Lung (tissue), 11 donors: ENCODE measurements at regions not wholly inside any gene's neighbourhood (a gene's known extent, or its start where the extent isn't known, plus 50 kb on each side); places are given as distances from the start of the nearest gene placed in this dataset.

ENCODE experiments used
- ATAC-seq: fragments of 200-7000 bp; cut with Tn5 transposase; one replicate; pipeline ENCODE4 v1.9.1; 2020; ENCODE audit warnings: moderate number of reproducible peaks; ENCODE audit not compliant: insufficient read depth, low FRiP score
- DNase-seq, 3 donors: peaks; one replicate each; pipeline ENCODE4 v3.0.0-alpha.2; 2013 to 2017
- H3K27ac ChIP-seq, 2 donors: one replicate each; pipeline ENCODE4 v1.5.1; 2013; ENCODE audit warnings: mild to moderate bottlenecking in 2 of 2, moderate library complexity in 2 of 2, control low read depth in 1 of 2, inconsistent platforms in 1 of 2, low read depth in 1 of 2, low read length in 1 of 2
- H3K27me3 ChIP-seq, 3 donors: one replicate each; pipeline ENCODE4 v1.5.1; 2013; ENCODE audit warnings: low read length in 2 of 3; ENCODE audit not compliant: control insufficient read depth in 3 of 3, insufficient read depth in 3 of 3
- H3K36me3 ChIP-seq, 4 donors: one replicate each; pipeline ENCODE4 v1.5.1; 2013; ENCODE audit warnings: low read length in 4 of 4, mild to moderate bottlenecking in 1 of 4, moderate library complexity in 1 of 4; ENCODE audit not compliant: control insufficient read depth in 4 of 4, insufficient read depth in 4 of 4
- H3K4me1 ChIP-seq, 5 donors: one replicate each; pipeline ENCODE4 v1.5.1; 2013; ENCODE audit warnings: low read length in 5 of 5, mild to moderate bottlenecking in 2 of 5, moderate library complexity in 1 of 5; ENCODE audit not compliant: control insufficient read depth in 5 of 5, insufficient read depth in 5 of 5
- H3K4me3 ChIP-seq: one replicate; pipeline ENCODE4 v1.5.1; 2013; ENCODE audit warnings: mild to moderate bottlenecking, control low read depth, moderate library complexity
- H3K9ac ChIP-seq, 2 donors: one replicate each; pipeline ENCODE4 v1.5.1; 2013; ENCODE audit warnings: low read length in 2 of 2, control low read depth in 1 of 2; ENCODE audit not compliant: insufficient read depth in 1 of 2
- H3K9me3 ChIP-seq, 4 donors: one replicate each; pipeline ENCODE4 v1.5.1; 2013; ENCODE audit warnings: low read length in 3 of 4, mild to moderate bottlenecking in 1 of 4, moderate library complexity in 1 of 4; ENCODE audit not compliant: control insufficient read depth in 4 of 4, insufficient read depth in 3 of 4
- CTCF ChIP-seq: IDR thresholded peaks from 2 replicates; pipeline ENCODE4 v1.5.1; 2012; ENCODE audit warnings: mild to moderate bottlenecking; ENCODE audit errors: control extremely low read depth, extremely low read depth
- WGBS, 2 donors: extraction: QIAGEN DNeasy Blood & Tissue Kit; methylation state at CpG; one replicate each; pipeline ENCODE4 v1.1.7; 2013; 5-methylcytosine and 5-hydroxymethylcytosine counted together
- donor health status: control.
- donor health status: control.
- donor health status: Bipolar disorder and iron deficiency.
- donor health status: healthy.
- donor health status: DM: yes; HTN: yes; CAD: no.

GRCh38 chr10:28385748-28386502 is 83.1 kb upstream of the MPP7 start:
- no peaks in the 10 kb centered on the region for H3K9me3 ChIP-seq
- no peak for ATAC-seq
- peaks cover 0 to 3% (median 0%) of the 10 kb centered on the region in 3 donors for H3K27me3 ChIP-seq
- no peak overlapping the region for H3K9ac ChIP-seq
- H3K36me3 ChIP-seq = no peaks in the 10 kb centered on the region
- no peak overlapping the region for H3K27ac ChIP-seq
- no peak for DNase-seq
- H3K4me3 ChIP-seq = no peak overlapping the region
- no peak for TF ChIP-seq CTCF
- 68 to 73% methylated on average over 6 of the region's 6 CpGs for WGBS, 2 donors
- H3K4me1 ChIP-seq = no peaks in the 10 kb centered on the region

- H3K36me3 ChIP-seq = no peaks in the 10 kb centered on the region
- no peak for TF ChIP-seq CTCF
- H3K9ac ChIP-seq = no peak overlapping the region
- peaks cover 0 to 3% (median 0%) of the 10 kb centered on the region in 3 donors for H3K27me3 ChIP-seq
- H3K9me3 ChIP-seq = no peaks in the 10 kb centered on the region
- DNase-seq (no peak), ATAC-seq (no peak)
- H3K4me1 ChIP-seq = no peaks in the 10 kb centered on the region
- WGBS, 2 donors = 72 to 84% methylated on average over 4 of the region's 4 CpGs
- H3K4me3 ChIP-seq = no peak overlapping the region
- no peak overlapping the region for H3K27ac ChIP-seq
Measured at GRCh38 chr10:28386503-28386868, 83.6 kb upstream of the MPP7 start.

GRCh38 chr10:28387140-28387539 is 84.3 kb upstream of the MPP7 start:
- DNase-seq = no peak
- H3K27ac ChIP-seq = no peak overlapping the region
- no peak for TF ChIP-seq CTCF
- no peak overlapping the region for H3K9ac ChIP-seq
- no peaks in the 10 kb centered on the region for H3K4me1 ChIP-seq
- no peak for ATAC-seq
- peaks cover 0 to 3% (median 0%) of the 10 kb centered on the region in 3 donors for H3K27me3 ChIP-seq
- H3K4me3 ChIP-seq = no peak overlapping the region
- WGBS, 2 donors = 80 to 88% methylated on average over 7 of the region's 7 CpGs
- no peaks in the 10 kb centered on the region for H3K9me3 ChIP-seq
- no peaks in the 10 kb centered on the region for H3K36me3 ChIP-seq

GRCh38 chr10:28391283-28391682 is 88.4 kb upstream of the MPP7 start:
- DNase-seq (no peak), ATAC-seq (no peak)
- no peak overlapping the region for H3K27ac ChIP-seq
- no peaks in the 10 kb centered on the region for H3K36me3 ChIP-seq
- WGBS, 2 donors = 87 to 97% methylated on average over 5 of the region's 5 CpGs
- H3K27me3 ChIP-seq = no peaks in the 10 kb centered on the region
- H3K9me3 ChIP-seq = no peaks in the 10 kb centered on the region
- H3K4me1 ChIP-seq = no peaks in the 10 kb centered on the region
- no peak overlapping the region for H3K4me3 ChIP-seq
- H3K9ac ChIP-seq = no peak overlapping the region
- no peak for TF ChIP-seq CTCF
